ENCODE measurements at regions not wholly inside any gene's neighbourhood (a gene's known extent, or its start where the extent isn't known, plus 50 kb on each side); places are given as distances from the start of the nearest gene placed in this dataset.
A peak's percentile ranks its signal among the peaks of the same experiment; 100 is the strongest.

- no peak for DNase-seq
Observed at GRCh38 chr1:201690528-201690927, 138.4 kb upstream of the IPO9 start.

- no peak for DNase-seq
Observed at GRCh38 chr1:201691716-201692554, 137.0 kb upstream of the IPO9 start.

GRCh38 chr1:201692555-201693394 is 136.2 kb upstream of the IPO9 start:
- no peak for DNase-seq

GRCh38 chr1:201693890-201694607 is 134.9 kb upstream of the IPO9 start:
- no peak for DNase-seq

GRCh38 chr1:201694608-201695335 is 134.2 kb upstream of the IPO9 start:
- no peak for DNase-seq

GRCh38 chr1:201695607-201696006 is 133.3 kb upstream of the IPO9 start:
- DNase-seq = no peak

- no peak for DNase-seq
Observed at GRCh38 chr1:201696217-201696761, 132.7 kb upstream of the IPO9 start.

GRCh38 chr1:201697174-201697573 is 131.8 kb upstream of the IPO9 start:
- DNase-seq = no peak

- DNase-seq = no peak
Observed at GRCh38 chr1:201701831-201702230, 127.1 kb upstream of the IPO9 start.

- no peak for DNase-seq
Observed at GRCh38 chr1:201702936-201703335, 126.0 kb upstream of the IPO9 start.

GRCh38 chr1:201703621-201704438 is 125.1 kb upstream of the IPO9 start:
- peak; percentile 50 for DNase-seq

- DNase-seq = no peak
Observed at GRCh38 chr1:201704439-201704792, 124.5 kb upstream of the IPO9 start.

- no peak for DNase-seq
Observed at GRCh38 chr1:201705389-201705788, 123.6 kb upstream of the IPO9 start.

- no peak for DNase-seq
Observed at GRCh38 chr1:201706109-201706508, 122.8 kb upstream of the IPO9 start.

GRCh38 chr1:201707027-201707426 is 121.9 kb upstream of the IPO9 start:
- DNase-seq = no peak

GRCh38 chr1:201707656-201708055 is 121.3 kb upstream of the IPO9 start:
- no peak for DNase-seq

- DNase-seq = no peak
Observed at GRCh38 chr1:201708085-201708512, 120.9 kb upstream of the IPO9 start.

- no peak for DNase-seq
Observed at GRCh38 chr1:201708691-201709090, 120.3 kb upstream of the IPO9 start.

GRCh38 chr1:201709564-201710295 is 119.2 kb upstream of the IPO9 start:
- peak; percentile 49 for DNase-seq
